ENCODE measurements at regions not wholly inside any gene's neighbourhood (a gene's known extent, or its start where the extent isn't known, plus 50 kb on each side); places are given as distances from the start of the nearest gene placed in this dataset.
"Not testable (repeated sequence)": the region's sequence is repeated elsewhere in the genome, so short reads cannot be mapped to it uniquely, and the experiment has no call there.

DNA sequence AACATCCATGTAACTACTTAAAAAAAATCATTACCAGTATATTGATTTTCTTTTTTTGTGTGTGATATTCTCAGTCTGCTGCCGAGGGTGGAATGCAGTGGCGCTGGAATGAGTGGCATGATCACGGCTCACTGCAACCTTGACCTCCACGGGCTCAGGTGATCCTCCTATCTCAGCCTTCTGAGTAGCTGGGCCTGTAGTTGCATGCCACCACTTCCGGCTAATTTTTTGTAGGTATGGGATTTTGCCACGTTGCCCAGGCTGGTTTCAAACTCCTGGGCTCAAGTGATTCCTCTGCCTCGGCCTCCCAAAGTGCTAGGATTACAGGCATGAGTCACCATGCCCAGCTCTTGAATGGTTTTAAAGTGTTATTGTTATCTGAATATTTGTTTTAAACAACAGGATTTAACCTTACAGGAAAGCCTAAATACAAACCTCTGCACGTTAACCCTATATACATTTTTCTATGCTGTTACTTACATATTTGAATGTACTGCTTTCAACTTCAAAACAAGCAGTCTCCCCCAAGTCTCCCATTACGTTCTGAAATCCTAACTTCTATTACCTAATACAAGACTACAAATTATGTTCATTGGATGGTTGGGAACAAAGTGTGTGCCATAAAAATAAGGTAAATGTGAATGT, 61.7 kb downstream of the KPNA2 start:
- no peak for DNase-seq

DNA sequence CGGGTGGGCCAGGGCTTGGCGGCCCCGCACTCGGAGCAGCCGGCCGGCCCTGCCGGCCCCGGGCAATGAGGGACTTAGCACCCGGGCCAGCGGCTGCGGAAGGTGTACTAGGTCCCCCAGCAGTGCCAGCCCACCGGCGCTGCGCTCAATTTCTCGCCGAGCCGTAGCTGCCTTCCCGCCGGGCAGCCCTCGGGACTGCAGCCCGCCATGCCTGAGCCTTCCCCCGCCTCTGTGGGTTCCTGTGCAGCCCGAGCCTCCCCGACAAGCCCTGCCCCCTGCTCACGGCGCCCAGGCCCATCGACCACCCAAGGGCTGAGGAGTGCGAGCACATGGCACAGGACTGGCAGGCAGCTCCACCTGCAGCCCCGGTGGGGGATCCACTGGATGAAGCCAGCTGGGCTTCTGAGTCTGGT, 63.8 kb downstream of the KPNA2 start:
- not testable (repeated sequence) for DNase-seq

DNA sequence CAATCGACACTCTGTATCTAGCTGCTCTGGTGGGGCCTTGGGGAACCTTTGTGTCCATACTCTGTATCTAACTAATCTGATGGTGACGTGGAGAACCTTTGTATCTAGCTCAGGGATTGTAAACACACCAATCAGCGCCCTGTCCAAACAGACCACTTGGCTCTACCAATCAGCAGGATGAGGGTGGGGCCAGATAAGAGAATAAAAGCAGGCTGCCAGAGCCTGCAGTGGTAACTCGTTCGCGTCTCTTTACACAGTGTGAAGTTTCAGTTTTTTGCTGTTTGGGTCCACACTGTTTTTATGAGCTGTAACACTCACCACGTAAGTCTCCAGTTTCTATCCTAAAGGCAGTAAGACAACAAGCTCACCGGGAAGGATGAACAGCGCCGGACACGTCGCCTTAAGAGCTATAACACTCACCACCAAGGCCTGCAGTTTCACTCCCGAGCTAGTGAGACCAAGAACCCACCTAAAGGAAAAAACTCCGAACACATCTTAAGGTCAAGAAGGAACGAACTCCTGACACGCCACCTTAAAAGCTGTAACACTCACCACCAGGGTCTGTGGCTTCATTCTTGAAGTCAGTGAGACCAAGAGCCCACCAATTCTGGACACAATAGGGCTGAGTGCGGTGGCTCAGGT, 64.6 kb downstream of the KPNA2 start:
- DNase-seq, result no peak

DNA sequence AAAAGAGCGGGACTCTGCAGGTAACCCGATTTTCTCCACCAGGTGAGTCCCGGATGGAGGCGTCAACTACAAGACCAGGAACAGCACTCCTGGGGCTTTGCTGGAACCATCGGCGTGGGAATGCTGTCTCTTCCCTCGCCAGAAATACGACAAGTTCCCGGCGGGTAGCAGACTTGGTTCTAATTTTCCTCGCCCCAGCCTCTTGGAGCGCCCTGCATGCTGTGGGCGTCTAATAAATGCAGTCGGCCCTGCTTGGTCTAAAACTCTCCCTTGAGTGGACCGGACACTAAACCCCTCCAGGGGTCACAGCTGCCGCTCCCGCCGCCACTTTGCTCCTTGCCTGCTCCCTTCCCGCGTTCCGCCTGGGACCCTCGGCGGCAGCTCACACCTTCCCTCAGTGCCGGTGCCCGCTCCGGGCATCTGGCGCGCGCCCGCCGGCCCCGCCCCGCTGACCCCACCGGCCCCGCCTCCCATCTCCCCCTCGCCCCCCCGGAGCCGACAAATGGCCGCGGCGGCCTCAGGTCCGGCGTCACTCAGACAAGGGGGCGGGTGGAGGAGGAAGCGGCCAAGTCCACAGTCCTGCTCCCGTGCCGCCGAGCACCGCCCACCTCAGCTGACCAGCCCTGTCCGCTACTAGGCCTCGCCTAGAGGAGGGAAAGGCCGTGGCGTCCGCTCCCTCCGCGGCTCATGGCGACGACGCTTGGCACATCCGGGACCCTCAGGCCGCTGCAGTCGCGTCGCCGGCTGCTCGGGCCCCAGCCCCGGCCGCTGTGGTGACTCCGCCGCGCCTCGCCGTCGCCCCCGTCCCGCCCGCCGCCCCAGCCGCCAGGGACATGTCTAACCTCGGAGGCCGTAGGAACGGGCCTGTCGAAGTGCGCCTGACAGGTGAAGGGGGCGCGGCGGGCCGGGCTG, 65.8 kb downstream of the KPNA2 start:
- peak; percentile 80 to 95 for DNase-seq

DNA sequence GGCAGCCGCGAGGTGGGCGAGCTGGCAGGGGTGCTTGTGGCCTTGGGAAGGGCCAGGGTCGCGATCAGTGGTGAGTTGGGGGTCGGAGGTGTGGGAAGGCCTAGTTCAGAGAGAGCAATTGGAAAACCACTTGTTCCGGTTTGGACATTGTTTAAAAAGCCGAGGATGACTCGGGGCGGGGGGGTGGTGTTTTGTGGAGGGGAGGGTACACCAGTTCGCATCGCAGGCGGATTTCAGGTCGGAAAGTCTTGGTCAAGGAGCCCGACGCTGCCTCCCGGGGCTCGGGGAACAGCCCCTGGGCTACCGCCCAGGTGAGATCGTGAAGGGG, 66.4 kb downstream of the KPNA2 start:
- no peak for DNase-seq

DNA sequence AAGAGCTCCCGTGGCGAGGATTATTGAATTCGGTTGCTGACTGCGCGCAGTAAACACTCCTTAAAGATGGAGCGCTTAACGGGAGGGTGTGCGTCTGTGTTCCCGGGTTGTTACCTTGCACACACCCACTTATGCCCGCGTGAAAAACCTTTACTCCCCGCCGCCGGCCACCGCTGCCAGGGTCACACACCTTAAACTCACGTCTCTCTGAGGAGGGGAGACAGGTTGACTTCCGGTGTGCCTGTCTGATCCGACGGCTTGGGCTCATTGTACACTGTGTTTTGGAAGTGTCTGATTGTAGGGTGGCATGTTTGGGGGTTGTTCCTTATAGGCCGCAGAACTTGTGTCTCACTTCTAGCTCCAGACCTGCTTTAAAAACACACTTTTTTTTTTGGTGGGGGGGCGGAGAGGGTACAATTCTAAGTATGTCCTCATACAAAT, 66.8 kb downstream of the KPNA2 start:
- peak in 1 of 2 experiments; percentile 48 for DNase-seq

DNA sequence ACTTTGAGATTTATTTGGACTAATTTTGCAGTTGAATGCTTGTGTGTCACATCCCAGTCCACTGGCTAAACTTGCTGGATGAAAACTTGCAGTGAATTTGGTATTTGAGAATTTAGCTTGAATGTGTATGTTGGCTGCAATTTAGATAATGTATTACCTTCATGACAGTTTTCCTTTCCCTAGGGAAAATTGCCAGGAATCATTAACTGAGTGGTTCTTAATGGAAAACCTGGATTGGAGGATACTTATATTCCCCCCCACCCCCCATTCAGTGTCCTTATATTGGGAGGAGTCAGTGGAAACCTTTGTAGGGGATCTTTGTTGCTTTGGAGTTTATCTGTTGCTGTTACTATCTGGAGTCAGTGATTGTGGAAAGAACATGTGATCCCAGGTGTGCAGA, 67.6 kb downstream of the KPNA2 start:
- DNase-seq, result peak in 1 of 2 experiments; percentile 10

DNA sequence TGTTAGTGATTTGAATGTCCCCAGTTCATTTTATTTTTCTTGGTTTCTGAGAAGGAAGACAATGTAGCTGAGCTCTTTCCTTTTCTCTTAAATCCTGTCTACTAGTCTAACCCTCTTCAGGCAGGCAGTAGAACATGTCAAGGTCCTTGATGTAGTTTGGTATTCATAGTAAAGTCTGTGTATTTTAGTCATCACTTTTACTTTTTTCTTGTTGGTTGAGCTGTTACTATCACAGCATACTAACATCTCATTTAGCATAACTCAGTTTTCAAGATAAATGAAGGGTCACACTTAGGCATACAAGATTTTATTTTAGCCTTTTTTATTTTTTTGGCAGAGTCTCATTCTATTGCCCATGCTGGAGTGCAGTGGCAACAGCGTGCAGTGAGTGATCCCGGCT, 70.5 kb downstream of the KPNA2 start:
- no peak for DNase-seq

DNA sequence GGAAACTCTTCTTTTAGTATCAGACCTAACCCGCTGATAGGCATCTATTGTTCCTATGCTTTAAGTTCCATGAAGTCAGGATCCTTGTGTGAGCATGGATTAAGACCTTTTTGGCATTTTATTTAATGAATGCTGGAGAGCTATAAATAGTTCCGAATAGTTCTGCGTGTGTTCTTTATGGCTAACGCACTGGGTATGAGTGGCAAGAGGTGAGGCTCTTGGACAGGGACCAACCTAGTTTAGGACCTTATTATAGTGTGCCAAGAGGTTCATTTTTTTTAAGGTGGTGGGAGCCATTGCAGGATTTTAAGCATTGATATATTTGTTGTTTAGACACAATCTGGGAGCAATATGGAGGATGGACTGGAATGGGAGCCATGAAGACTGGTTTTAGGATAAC, 71.8 kb downstream of the KPNA2 start:
- DNase-seq, result no peak

DNA sequence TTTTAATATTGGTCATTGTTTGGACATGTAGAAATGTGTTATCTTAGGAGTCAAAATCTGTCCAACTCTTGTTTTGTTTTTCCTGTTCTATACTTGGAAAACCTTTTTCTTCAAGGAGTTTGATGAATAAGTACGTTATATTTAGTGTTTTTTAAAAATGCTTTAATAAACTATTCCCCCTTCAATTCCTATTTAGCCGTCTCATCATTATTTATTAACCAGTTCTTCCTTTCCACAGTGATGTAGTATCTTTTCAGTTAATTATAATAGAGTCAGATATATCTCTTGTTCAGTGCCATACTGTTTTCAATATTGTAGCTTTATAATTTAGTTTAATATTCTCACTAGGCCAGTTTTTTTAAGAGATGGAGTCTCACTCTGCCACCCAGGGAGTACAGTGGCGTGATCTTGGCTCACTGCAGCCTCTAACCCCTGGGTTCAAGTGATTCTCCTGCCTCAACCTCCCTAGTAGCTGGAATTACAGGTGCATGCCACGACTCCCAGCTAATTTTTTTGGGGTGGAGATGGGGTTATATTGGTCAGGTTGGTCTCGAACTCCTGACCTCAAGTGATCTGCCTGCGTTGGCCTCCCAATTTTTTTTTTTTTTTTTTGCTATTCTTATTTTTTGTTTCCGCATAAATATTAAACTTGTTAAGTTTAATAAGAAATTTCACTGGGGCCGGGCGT, 72.9 kb downstream of the KPNA2 start:
- DNase-seq, result no peak

DNA sequence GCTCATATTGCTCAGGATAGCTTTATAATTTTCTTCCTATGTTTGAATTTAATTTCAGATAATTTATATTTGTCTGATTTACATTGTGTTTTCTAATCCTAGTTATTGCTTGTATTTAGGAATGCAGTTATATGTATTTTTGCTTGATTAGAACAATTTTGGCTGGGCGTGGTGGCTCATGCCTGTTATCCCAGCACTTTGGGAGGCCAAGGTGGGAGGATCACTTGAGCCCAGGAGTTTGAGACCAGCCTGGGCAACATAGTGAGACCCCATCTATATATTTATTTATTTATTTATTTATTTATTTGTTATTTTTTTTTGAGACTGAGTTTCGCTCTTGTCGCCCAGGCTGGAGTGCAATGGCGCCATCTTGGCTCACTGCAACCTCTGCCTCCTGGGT, 73.9 kb downstream of the KPNA2 start:
- not testable (repeated sequence) for DNase-seq

DNA sequence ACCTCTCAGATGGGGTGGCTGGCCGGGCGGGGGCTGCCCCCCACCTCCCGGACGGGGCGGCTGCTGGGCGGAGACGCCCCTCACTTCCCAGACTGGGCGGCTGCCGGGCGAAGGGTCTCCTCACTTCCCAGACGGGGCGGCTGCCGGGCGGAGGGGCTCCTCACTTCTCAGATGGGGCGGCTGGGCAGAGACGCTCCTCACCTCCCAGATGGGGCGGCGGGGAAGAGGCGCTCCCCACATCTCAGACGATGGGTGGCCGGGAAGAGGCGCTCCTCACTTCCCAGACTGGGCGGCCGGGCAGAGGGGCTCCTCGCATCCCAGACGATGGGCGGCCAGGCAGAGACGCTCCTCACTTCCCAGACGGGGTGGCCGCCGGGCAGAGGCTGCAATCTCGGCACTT, 80.7 kb downstream of the KPNA2 start:
- DNase-seq, result not testable (repeated sequence)

DNA sequence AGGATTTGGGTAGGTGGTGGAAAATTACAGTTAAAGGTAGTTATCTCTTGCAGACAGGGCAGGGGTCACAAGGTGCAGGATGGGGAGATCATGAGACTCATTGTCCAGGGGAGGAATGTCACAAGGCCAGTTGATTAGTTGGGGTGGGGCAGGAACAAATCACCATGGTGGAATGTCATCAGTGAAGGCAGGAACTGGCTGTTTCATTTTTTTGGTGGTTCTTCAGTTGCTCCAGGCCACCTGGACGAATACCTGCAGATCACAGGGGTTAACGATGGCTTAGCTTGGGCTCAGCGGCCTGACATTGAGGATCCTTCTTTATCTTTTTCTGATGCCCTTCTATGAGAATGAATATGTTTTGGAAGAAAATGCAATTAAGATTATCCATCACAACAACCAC, 87.1 kb downstream of the KPNA2 start:
- no peak for DNase-seq

DNA sequence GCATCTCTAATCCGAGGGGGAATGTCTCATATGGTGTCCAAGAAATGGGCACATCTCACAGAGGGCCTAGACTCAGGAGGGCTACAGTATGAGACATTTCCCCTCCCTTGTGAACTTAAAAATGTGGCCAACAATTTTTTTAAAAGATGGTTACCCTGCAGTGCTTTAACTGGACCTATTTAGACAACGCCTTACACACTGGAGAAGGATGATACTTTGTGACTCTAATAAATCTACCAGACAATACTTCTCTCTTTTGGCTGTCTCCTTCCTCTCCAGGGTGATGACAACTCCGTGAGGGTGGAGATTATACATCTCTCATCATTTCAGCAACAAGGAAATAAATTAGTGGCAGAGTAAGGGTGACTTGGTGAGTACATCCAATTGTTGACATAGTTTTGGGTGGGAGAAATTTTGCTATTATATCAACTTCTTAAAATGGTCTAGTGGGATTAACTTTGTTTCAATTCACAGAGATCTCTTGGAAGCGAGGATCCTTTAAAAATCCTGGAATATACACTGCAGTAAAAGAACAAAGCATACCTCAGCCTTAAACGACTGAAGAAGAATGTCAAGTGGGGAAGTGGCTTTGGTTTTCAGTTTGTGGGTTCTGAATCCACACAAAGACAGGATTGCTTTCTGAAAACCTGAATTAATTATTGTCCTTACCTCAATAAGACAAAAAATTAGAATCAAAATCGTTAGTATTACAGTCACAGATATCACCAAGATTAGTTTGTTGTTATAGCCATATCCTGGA, 89.8 kb downstream of the KPNA2 start:
- DNase-seq, result no peak

DNA sequence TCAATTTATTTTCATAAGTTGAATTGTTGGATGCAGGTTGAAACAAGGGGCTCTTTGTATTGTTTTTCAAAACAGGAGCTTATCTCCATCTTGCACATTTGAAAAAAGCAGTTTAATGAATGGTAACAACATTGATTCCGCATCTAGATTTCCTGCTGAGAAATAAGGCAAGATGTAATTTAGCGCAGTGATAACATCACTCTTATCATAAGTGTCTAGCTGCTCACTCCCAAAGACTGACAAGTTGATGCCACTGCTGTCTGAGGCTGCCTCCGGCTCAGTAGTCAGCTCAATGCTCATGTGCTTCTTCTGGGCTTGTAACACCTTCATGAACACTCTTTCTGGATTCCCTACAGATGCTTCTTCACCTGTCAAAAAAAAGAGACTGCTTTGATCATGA, 92.4 kb downstream of the KPNA2 start:
- DNase-seq, result no peak

DNA sequence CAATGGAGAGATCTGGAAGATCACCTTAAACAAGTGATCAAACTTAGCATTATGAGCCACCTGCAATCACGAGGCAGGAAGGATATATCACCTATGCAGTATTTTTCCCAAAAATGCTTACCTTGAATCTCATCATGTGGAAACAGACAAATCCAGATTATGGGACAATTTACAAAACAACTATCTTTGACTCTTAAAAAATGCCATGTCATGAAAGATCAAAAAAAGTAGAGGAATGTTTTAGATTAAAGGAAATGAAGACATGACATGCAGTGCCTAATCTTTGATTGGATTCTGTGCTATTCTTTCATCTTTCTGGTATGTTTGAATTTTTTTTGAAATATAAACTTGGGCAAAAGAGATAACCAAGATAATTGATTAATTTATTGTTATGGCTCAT, 95.9 kb downstream of the KPNA2 start:
- DNase-seq, result no peak

DNA sequence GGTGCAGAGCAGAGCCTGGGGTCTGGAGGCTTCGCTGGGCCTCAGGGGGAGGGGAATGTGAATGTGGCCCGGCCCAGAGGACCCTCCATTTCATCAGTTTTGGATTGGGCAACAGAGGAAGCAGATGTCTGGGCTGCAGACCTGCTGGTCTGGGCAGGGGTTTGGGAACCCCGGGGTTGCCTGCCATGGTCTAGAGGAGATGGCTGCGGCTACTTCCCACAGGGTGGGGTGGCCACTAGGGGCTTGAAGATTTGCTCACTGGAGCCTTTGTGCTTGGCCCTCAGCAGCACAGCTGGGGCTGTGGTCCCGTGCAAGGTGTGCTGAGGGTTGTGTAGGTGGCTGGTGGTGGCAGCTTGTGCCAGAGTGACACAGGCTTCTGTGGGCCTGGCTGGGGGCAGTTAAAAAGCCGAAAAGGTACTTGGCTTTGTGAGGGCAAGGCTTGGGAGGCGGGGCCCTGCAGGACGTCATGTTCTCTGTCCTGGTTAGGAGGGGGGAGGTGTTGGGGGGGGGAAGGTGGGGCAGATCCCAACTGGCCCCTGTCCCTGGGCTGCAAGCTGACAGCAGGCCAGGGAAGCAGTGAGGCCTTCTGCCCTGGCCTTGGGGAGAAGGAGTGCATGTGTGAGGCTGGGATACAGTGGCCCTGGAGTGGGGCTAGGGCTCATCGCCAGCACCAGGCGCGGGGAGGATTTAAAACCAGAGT, 98.0 kb downstream of the KPNA2 start:
- DNase-seq, result no peak

DNA sequence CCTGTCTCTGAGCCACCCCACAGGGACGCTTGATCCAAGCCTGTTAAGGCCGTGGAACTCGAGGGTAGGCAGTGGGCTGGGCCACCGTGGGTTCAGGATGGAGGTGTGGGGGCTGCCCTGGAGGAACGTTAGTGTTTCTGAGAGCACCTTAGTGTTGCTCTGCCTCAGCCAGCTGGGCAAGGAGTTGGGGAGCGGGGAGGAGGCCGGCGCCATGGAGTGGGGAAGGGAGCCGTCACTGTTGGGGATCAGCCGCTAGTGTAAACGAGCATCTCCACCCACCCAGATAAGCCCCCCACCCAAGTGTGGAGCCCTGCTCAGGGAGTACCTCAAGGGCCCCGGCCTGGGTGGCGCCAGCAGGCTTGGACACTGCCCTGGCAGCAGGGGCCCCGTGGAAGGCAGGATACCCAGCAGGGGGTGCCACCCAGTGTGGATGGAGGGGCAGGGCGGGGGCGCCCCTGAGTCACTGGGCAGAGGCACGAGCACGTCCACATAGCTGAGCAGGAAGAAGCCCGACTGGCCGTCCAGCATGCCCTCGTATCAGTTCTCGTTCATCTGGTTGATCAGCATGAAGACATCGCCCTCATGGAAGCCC, 98.6 kb downstream of the KPNA2 start:
- no peak for DNase-seq

DNA sequence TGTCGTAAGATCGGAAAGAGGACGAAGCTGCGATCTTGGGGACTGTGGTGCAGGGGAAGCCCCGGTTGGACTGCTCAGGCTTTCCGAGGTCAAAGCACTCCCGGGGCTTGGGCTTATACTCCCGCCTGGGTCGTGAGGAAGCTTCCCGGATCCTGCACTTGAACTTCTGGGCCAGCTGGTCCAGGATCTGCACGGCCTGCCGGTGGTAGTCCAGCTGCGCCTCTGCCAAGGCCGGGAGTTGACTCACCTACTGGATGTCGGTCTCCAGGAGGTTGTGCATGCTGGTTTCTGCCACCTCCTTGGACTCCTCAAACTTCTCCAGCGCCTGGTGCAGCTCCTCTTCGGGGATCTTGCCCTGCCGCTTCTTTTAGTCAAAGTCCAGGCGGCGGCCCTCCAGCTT, 99.2 kb downstream of the KPNA2 start:
- no peak for DNase-seq

DNA sequence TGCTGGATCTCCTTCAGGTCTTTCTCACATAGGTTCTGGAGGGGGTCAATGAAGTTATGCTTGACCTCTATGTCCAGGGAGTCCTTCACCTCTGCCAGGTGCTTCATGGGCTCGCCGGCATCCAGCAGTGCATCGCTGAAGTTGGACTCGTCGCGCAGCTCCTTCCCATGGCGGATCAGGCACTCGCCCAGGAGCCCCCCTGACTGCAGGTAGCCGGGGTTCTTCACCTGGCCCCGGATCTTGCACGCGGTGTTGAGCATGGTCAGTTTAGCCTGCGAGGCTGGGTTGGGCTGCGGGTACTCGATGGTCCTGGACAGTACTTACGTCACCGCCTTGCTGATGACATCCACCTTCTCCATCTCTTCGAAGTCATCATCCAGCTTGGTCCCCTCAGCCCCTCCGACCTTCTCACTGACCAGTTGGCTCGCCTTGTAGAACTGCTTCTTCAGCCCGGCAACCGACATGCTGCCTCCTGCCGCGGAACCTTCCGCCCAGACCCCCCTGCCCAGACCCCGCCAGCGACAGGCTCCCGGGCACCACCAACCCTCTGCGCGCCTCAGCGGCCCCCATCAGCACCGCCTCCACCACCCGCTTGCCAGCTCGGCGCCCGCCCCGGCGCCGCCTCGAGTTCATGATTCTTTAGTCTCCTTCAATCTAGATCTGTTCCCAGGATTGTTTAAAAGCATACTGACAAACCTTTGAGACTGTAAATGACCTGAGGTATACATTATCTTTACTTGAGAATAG, 99.8 kb downstream of the KPNA2 start:
- no peak for DNase-seq

DNA sequence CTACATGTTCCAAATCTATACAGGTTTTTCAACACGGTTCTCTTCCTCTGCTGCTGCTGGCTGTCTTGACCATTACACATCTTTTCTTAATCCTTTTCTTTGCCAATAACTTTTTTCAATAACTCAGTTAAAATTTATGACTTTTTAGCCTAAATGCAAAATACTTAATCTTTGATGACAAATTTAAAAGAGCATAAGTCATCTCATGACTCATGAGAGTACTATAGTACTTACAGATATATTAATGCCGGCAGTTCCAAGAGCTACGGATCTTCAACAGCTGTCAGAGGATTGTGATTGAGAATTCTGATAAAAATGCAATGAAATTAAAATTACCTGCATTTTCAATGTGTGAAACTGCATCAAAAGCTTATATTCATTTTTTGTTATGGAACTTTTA, 105.5 kb downstream of the KPNA2 start:
- DNase-seq, result no peak
